Breast epithelium (tissue), 3 donors: ENCODE measurements at regions not wholly inside any gene's neighbourhood (a gene's known extent, or its start where the extent isn't known, plus 50 kb on each side); places are given as distances from the start of the nearest gene placed in this dataset.

ENCODE experiments used
- POLR2AphosphoS5 ChIP-seq, 3 donors: sonication (generic); formaldehyde crosslinking; IDR thresholded peaks; one replicate each; pipeline ENCODE4 v1.6.1; 2017; ENCODE audit warnings: antibody characterized with exemption in 3 of 3
- TF ChIP-seq, protein P1 (sequence below), 3 donors: fragments of 450-650 bp; IDR thresholded peaks; one replicate each; pipeline ENCODE4 v1.5.1; 2016 to 2017; ENCODE audit warnings: antibody characterized with exemption in 3 of 3, mild to moderate bottlenecking in 3 of 3, moderate library complexity in 3 of 3

DNA sequence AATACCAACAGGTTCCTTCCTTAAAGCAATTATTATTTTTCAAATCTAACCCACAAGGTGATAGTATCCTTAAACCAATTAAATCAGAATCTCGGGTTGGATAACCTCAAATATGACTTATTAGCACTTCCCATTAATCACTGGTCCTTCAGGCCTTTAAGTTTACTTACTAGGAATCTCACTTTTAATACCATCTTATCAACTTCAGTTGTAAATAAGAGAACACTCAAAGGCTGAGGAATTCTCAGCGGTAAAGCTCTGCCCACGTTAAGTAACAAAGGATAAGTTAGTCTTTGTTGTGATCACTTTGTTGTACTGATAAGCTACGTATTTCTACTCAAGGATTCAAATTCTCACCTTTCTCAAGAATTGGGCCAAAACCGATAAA, 82.0 kb downstream of the OR2B2 start:
- TF ChIP-seq, protein P1, sequence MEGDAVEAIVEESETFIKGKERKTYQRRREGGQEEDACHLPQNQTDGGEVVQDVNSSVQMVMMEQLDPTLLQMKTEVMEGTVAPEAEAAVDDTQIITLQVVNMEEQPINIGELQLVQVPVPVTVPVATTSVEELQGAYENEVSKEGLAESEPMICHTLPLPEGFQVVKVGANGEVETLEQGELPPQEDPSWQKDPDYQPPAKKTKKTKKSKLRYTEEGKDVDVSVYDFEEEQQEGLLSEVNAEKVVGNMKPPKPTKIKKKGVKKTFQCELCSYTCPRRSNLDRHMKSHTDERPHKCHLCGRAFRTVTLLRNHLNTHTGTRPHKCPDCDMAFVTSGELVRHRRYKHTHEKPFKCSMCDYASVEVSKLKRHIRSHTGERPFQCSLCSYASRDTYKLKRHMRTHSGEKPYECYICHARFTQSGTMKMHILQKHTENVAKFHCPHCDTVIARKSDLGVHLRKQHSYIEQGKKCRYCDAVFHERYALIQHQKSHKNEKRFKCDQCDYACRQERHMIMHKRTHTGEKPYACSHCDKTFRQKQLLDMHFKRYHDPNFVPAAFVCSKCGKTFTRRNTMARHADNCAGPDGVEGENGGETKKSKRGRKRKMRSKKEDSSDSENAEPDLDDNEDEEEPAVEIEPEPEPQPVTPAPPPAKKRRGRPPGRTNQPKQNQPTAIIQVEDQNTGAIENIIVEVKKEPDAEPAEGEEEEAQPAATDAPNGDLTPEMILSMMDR (IDR thresholded peaks at IDR 0.05) = no peak
- no peak for TF ChIP-seq POLR2AphosphoS5 (IDR thresholded peaks at IDR 0.05)
